SU-DHL-6 (cell line): ENCODE measurements at regions not wholly inside any gene's neighbourhood (a gene's known extent, or its start where the extent isn't known, plus 50 kb on each side); places are given as distances from the start of the nearest gene placed in this dataset.

ENCODE experiments used
- H2AFZ ChIP-seq: fragments of 200-600 bp; sonication (generic); 2 replicates; pipeline ENCODE4 v1.6.1; 2014; ENCODE audit warnings: low read depth, mild to moderate bottlenecking, moderate library complexity, mixed read lengths, antibody characterized with exemption, low read length; ENCODE audit not compliant: severe bottlenecking
- H3F3A ChIP-seq: fragments of 200-600 bp; shearing (Covaris generic); 2 replicates; pipeline ENCODE4 v1.6.0; 2016; ENCODE audit warnings: antibody characterized with exemption, mild to moderate bottlenecking; ENCODE audit not compliant: insufficient read depth
- H3K27ac ChIP-seq: fragments of 200-600 bp; sonication (generic); 2 replicates; pipeline ENCODE4 v1.5.1; 2016; ENCODE audit warnings: low read depth, mild to moderate bottlenecking, low read length, moderate library complexity, mixed read lengths
- H3K27me3 ChIP-seq: fragments of 200-600 bp; sonication (generic), shearing (Covaris generic); 2 replicates; pipeline ENCODE4 v1.6.0; 2014; ENCODE audit warnings: mild to moderate bottlenecking, low read length
- H3K36me3 ChIP-seq: fragments of 200-600 bp; sonication (generic); 2 replicates; pipeline ENCODE4 v1.6.1; 2014; ENCODE audit warnings: mild to moderate bottlenecking, low read length, mixed read lengths
- H3K4me2 ChIP-seq: fragments of 300-600, 200-600 bp; shearing (Covaris generic), sonication (generic); 2 replicates; pipeline ENCODE4 v1.6.0; 2014; ENCODE audit warnings: low read length, low read depth, mild to moderate bottlenecking; ENCODE audit not compliant: poor library complexity, severe bottlenecking
- H3K4me3 ChIP-seq: fragments of 200-600 bp; sonication (generic); 2 replicates; pipeline ENCODE4 v1.5.1; 2014; ENCODE audit warnings: antibody characterized with exemption, low read length, mild to moderate bottlenecking, mixed read lengths; ENCODE audit not compliant: insufficient read depth, poor library complexity, severe bottlenecking
- H3K79me2 ChIP-seq: fragments of 200-600 bp; sonication (generic); 2 replicates; pipeline ENCODE4 v1.6.1; 2014; ENCODE audit warnings: mild to moderate bottlenecking, low read length, moderate library complexity; ENCODE audit not compliant: insufficient read depth
- H3K9ac ChIP-seq: fragments of 200-600 bp; sonication (generic); 2 replicates; pipeline ENCODE4 v1.7.0; 2014; ENCODE audit warnings: mild to moderate bottlenecking, low read length
- H3K9me2 ChIP-seq: fragments of 200-600 bp; sonication (generic); replicated peaks from 2 replicates; pipeline ENCODE4 v1.6.1; 2014; ENCODE audit warnings: low read length; ENCODE audit not compliant: insufficient read depth
- H3K9me3 ChIP-seq: fragments of 200-600 bp; sonication (generic); 2 replicates; pipeline ENCODE4 v1.6.1; 2014; ENCODE audit warnings: low read length, mixed read lengths; ENCODE audit not compliant: insufficient read depth
- H4K20me1 ChIP-seq: fragments of 200-600 bp; sonication (generic); 2 replicates; pipeline ENCODE4 v1.6.1; 2014; ENCODE audit warnings: low read depth, mild to moderate bottlenecking, antibody characterized with exemption, low read length, moderate library complexity, mixed read lengths
- CTCF ChIP-seq: fragments of 200-600 bp; sonication (generic); IDR thresholded peaks from one replicate; pipeline ENCODE4 v1.5.1; 2017; ENCODE audit warnings: antibody characterized with exemption, mild to moderate bottlenecking, low read length, moderate library complexity; ENCODE audit not compliant: insufficient read depth, poor library complexity, severe bottlenecking
- EZH2phosphoT487 ChIP-seq: fragments of 200-600 bp; sonication (generic), shearing (Covaris generic); conservative IDR thresholded peaks from 2 replicates; pipeline ENCODE4 v1.6.1; 2018; ENCODE audit warnings: mild to moderate bottlenecking, antibody characterized with exemption, low read length, moderate library complexity, mixed read lengths

GRCh38 chr3:117234331-117234730 is 524.8 kb downstream of the TUSC7 start:
- H4K20me1 ChIP-seq, result no peaks in the 10 kb centered on the region
- H2AFZ ChIP-seq, result no peak overlapping the region
- H3K27me3 ChIP-seq, result no peaks in the 10 kb centered on the region
- H3K4me2 ChIP-seq, result no peak overlapping the region
- TF ChIP-seq CTCF (no peak), EZH2phosphoT487 (no peak)
- H3K36me3 ChIP-seq, result no peaks in the 10 kb centered on the region
- no peaks in the 10 kb centered on the region for H3K9me2 ChIP-seq
- no peak overlapping the region for H3K27ac ChIP-seq
- no peaks in the 10 kb centered on the region for H3K79me2 ChIP-seq
- no peaks in the 10 kb centered on the region for H3K9me3 ChIP-seq
- H3F3A ChIP-seq, result no peaks in the 10 kb centered on the region
- H3K4me3 ChIP-seq, result no peak overlapping the region
- no peak overlapping the region for H3K9ac ChIP-seq

GRCh38 chr3:117235304-117235703 is 525.7 kb downstream of the TUSC7 start:
- H3K4me3 ChIP-seq, result no peak overlapping the region
- H3K9me3 ChIP-seq, result no peaks in the 10 kb centered on the region
- no peaks in the 10 kb centered on the region for H3K36me3 ChIP-seq
- no peak overlapping the region for H2AFZ ChIP-seq
- H3K79me2 ChIP-seq, result no peaks in the 10 kb centered on the region
- no peaks in the 10 kb centered on the region for H3F3A ChIP-seq
- H3K9me2 ChIP-seq, result no peaks in the 10 kb centered on the region
- no peak for TF ChIP-seq CTCF
- no peak for TF ChIP-seq EZH2phosphoT487
- no peak overlapping the region for H3K9ac ChIP-seq
- no peak overlapping the region for H3K4me2 ChIP-seq
- H4K20me1 ChIP-seq, result no peaks in the 10 kb centered on the region
- H3K27me3 ChIP-seq, result no peaks in the 10 kb centered on the region
- no peak overlapping the region for H3K27ac ChIP-seq

- Histone ChIP-seq H3K27ac (no peak overlapping the region), H3K9ac (no peak overlapping the region), H3K27me3 (no peaks in the 10 kb centered on the region), H3K9me2 (no peaks in the 10 kb centered on the region), H3F3A (no peaks in the 10 kb centered on the region), H3K79me2 (no peaks in the 10 kb centered on the region), H2AFZ (no peak overlapping the region), H3K36me3 (no peaks in the 10 kb centered on the region), H4K20me1 (no peaks in the 10 kb centered on the region), H3K4me3 (no peak overlapping the region), H3K9me3 (no peaks in the 10 kb centered on the region), H3K4me2 (no peak overlapping the region)
- TF ChIP-seq EZH2phosphoT487 (no peak), CTCF (no peak)
Observed at GRCh38 chr3:117238806-117239205, 529.2 kb downstream of the TUSC7 start.

GRCh38 chr3:117243657-117244056 is 534.1 kb downstream of the TUSC7 start:
- no peak overlapping the region for H3K4me3 ChIP-seq
- no peaks in the 10 kb centered on the region for H3F3A ChIP-seq
- no peak overlapping the region for H3K27ac ChIP-seq
- no peak overlapping the region for H3K9ac ChIP-seq
- TF ChIP-seq CTCF, result no peak
- no peak for TF ChIP-seq EZH2phosphoT487
- H4K20me1 ChIP-seq, result no peaks in the 10 kb centered on the region
- no peaks in the 10 kb centered on the region for H3K9me2 ChIP-seq
- H3K36me3 ChIP-seq, result no peaks in the 10 kb centered on the region
- no peak overlapping the region for H3K4me2 ChIP-seq
- H3K79me2 ChIP-seq, result no peaks in the 10 kb centered on the region
- H3K9me3 ChIP-seq, result no peaks in the 10 kb centered on the region
- no peaks in the 10 kb centered on the region for H3K27me3 ChIP-seq
- H2AFZ ChIP-seq, result no peak overlapping the region
